Neutrophil (primary cell): ENCODE measurements at regions not wholly inside any gene's neighbourhood (a gene's known extent, or its start where the extent isn't known, plus 50 kb on each side); places are given as distances from the start of the nearest gene placed in this dataset.

Experiments used
- H3K27ac ChIP-seq: fragments of 200-600 bp; sonication (generic); 2 replicates; pipeline ENCODE4 v1.5.1; 2016; ENCODE audit warnings: mild to moderate bottlenecking, moderate library complexity
- H3K27me3 ChIP-seq: fragments of 200-600 bp; sonication (generic); 2 replicates; pipeline ENCODE4 v1.6.0; 2016; ENCODE audit warnings: mild to moderate bottlenecking
- H3K36me3 ChIP-seq: fragments of 200-600 bp; sonication (generic); 2 replicates; pipeline ENCODE4 v1.5.1; 2017
- H3K4me1 ChIP-seq, 2 experiments: fragments of 200-600 bp in 1 of 2; sonication (generic) in 1 of 2; 1 replicate in 1 of 2; 2 replicates in 1 of 2; pipeline versions ENCODE4 v1.5.1 to v1.6.1; 2013 to 2016; ENCODE audit warnings: low read depth in 1 of 2, low read length in 1 of 2, mild to moderate bottlenecking in 1 of 2, moderate library complexity in 1 of 2; ENCODE audit not compliant: control insufficient read depth in 1 of 2, insufficient read depth in 1 of 2
- H3K4me3 ChIP-seq, 2 experiments: fragments of 200-600 bp in 1 of 2; sonication (generic) in 1 of 2; 1 replicate in 1 of 2; 2 replicates in 1 of 2; pipeline ENCODE4 v1.5.1; 2013 to 2016; ENCODE audit warnings: low read depth in 1 of 2, low read length in 1 of 2, mild to moderate bottlenecking in 1 of 2, moderate library complexity in 1 of 2
- H3K9me3 ChIP-seq: fragments of 200-600 bp; sonication (generic); 2 replicates; pipeline ENCODE4 v1.5.1; 2016
- TF ChIP-seq, protein P1 (sequence below): fragments of 200-600 bp; sonication (generic); IDR thresholded peaks from 2 replicates; pipeline ENCODE4 v1.5.1; 2016; ENCODE audit warnings: antibody characterized with exemption

DNA sequence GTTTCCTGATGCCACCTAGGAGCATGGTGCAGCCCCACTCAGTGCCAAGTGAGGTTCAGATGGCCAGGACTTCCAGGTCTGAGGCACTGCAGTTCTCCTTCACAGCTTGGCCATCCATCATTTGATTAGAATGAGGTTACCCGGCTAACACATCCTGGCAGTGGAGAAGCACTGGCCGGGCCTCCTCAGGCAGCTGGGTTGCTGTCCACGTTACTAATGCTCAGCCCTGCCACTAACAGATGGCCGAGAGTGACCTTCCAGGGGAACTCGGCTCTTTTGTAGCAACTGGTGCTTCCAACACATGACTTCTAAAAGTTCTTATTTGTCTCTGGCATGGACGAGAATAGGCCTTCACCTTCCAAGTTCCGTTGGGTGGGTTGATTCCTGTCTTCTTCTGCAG, 204.6 kb upstream of the CFAP20DC start:
- H3K27me3 ChIP-seq, result no peaks in the 10 kb centered on the region
- no peak overlapping the region for H3K4me3 ChIP-seq
- no peaks in the 10 kb centered on the region for H3K36me3 ChIP-seq
- TF ChIP-seq, protein P1, sequence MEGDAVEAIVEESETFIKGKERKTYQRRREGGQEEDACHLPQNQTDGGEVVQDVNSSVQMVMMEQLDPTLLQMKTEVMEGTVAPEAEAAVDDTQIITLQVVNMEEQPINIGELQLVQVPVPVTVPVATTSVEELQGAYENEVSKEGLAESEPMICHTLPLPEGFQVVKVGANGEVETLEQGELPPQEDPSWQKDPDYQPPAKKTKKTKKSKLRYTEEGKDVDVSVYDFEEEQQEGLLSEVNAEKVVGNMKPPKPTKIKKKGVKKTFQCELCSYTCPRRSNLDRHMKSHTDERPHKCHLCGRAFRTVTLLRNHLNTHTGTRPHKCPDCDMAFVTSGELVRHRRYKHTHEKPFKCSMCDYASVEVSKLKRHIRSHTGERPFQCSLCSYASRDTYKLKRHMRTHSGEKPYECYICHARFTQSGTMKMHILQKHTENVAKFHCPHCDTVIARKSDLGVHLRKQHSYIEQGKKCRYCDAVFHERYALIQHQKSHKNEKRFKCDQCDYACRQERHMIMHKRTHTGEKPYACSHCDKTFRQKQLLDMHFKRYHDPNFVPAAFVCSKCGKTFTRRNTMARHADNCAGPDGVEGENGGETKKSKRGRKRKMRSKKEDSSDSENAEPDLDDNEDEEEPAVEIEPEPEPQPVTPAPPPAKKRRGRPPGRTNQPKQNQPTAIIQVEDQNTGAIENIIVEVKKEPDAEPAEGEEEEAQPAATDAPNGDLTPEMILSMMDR, result no peak
- H3K9me3 ChIP-seq, result no peaks in the 10 kb centered on the region
- peaks cover 12 to 14% of the 10 kb centered on the region in 2 experiments for H3K4me1 ChIP-seq
- no peak overlapping the region for H3K27ac ChIP-seq

DNA sequence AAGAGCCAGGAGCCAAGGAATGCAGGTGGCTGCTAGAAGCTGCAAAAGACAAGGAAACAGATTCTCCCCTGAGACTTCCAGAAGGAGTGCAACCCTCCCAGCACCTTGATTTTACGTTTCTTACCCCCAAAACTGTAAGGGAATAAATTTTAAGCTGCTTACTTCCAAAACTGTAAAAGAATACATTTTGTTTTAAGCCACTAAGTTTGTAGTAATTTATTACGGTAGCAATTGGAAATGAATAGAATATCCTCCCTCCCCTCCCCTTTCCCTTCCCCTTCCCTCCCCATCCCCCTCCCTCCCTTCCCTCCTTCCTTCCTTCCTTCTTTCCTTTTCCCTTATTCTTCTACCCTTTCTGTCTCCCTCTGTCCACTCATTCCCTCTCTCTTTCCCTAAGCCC, 203.7 kb upstream of the CFAP20DC start:
- Histone ChIP-seq H3K4me3 (no peak overlapping the region), H3K36me3 (no peaks in the 10 kb centered on the region), H3K27me3 (no peaks in the 10 kb centered on the region), H3K27ac (no peak overlapping the region), H3K9me3 (no peaks in the 10 kb centered on the region), H3K4me1 (peaks cover 21 to 23% of the 10 kb centered on the region in 2 experiments)
- TF ChIP-seq, protein P1, result no peak

DNA sequence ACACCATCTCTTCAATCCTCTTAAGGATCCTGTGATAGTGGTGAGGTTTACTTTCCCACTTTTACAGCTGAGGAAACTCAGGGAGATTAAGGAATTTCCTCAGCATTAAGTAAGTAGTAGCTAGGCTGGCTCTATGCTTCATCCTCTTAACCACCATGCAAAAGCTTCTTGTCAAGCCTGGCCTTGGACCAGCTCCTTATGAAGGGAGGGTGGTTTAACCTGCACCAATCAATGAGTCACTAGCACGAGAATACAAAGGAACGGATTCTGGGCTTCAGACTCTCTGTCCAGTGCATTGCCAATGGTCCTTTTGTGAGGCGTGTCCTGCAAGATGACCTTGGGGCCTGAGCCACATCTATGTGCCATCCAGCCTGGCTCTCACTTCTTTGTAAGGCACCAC, 202.0 kb upstream of the CFAP20DC start:
- Histone ChIP-seq H3K9me3 (no peaks in the 10 kb centered on the region), H3K27ac (no peak overlapping the region)
- TF ChIP-seq, protein P1, result no peak

DNA sequence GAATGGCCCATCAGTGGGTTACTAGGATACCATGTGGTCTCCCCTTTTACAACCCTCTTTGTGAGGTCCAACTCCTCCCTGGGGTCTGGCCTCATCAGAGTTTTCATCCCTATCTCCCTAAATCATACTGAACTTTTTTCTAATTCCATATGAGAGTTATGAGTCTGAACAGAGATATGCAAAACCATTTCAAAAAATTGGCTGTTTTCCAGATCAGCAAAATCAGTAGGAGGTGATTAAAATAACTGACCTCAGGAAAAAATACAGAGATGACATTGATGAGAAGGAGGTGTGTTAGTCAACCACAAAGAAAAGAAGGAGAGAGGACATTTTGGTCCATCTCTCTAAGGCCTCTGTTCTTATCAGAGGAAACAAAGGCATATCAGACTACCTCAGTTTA, 200.8 kb upstream of the CFAP20DC start:
- Histone ChIP-seq H3K27me3 (no peaks in the 10 kb centered on the region), H3K27ac (peak overlapping the region; percentile 65), H3K9me3 (no peaks in the 10 kb centered on the region), H3K4me3 (no peak overlapping the region), H3K36me3 (no peaks in the 10 kb centered on the region), H3K4me1 (peaks cover 48 to 49% of the 10 kb centered on the region in 2 experiments)
- TF ChIP-seq, protein P1, result no peak

More for the DNA sequence above, 202.0 kb upstream of the CFAP20DC start:
- Histone ChIP-seq H3K4me1 (peaks cover 37 to 39% of the 10 kb centered on the region in 2 experiments), H3K4me3 (no peak overlapping the region), H3K27me3 (no peaks in the 10 kb centered on the region), H3K36me3 (no peaks in the 10 kb centered on the region)

DNA sequence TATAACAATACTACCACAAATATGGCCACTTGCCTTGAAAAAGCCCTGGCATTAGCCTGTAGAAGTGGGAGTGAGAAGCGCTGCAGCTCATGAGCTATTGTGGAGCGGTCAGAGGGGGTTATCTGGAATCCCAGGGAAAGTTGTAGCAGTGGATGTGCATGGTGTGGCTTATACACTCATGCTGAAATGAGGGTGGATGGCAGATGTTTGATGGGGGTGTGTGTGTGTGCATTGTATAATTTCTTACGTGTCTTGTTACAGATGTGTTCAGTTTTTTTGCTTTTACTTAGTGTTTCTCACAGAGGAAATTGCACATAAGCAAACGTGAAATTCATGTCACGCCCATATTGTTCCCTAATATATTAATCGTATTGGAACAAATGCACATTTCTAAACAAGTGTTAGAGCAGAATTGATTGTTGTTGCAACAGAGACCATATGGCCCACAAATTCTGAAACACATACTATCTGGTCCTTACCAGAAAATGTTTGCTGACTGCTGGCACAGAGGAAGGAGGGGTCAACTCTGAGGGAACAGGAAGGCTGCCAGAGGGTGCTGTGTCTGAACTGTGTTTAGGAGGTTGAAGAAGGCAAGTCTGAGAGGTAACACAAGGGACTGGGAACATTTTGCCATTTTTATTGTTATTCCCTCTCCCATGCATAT, 200.0 kb upstream of the CFAP20DC start:
- Histone ChIP-seq H3K9me3 (no peaks in the 10 kb centered on the region), H3K27me3 (no peaks in the 10 kb centered on the region), H3K4me1 (peaks cover 48 to 49% of the 10 kb centered on the region in 2 experiments), H3K27ac (peak overlapping the region; percentile 65), H3K36me3 (no peaks in the 10 kb centered on the region), H3K4me3 (no peak overlapping the region)
- TF ChIP-seq, protein P1, result no peak
